Karpas-422 (cell line): ENCODE measurements at regions not wholly inside any gene's neighbourhood (a gene's known extent, or its start where the extent isn't known, plus 50 kb on each side); places are given as distances from the start of the nearest gene placed in this dataset.
"Not testable (repeated sequence)": the region's sequence is repeated elsewhere in the genome, so short reads cannot be mapped to it uniquely, and the experiment has no call there.

ENCODE experiments used
- DNase-seq: peaks from one replicate; pipeline ENCODE4 v3.0.0-alpha.2; 2015
- H2AFZ ChIP-seq: fragments of 200-600 bp; sonication (generic); 2 replicates; pipeline ENCODE4 v1.6.1; 2014; ENCODE audit warnings: antibody characterized with exemption, low read length, mixed read lengths
- H3K27ac ChIP-seq: fragments of 200-600 bp; sonication (generic); 2 replicates; pipeline ENCODE4 v1.5.1; 2014; ENCODE audit warnings: mild to moderate bottlenecking, low read length, moderate library complexity
- H3K27me3 ChIP-seq: fragments of 200-600 bp; sonication (generic); 2 replicates; pipeline ENCODE4 v1.6.1; 2014; ENCODE audit warnings: low read length, mixed read lengths
- H3K36me3 ChIP-seq: fragments of 200-600 bp; sonication (generic); 2 replicates; pipeline ENCODE4 v1.6.1; 2014; ENCODE audit warnings: low read length, mixed read lengths; ENCODE audit not compliant: insufficient read depth
- H3K4me1 ChIP-seq: fragments of 200-600 bp; sonication (generic); 2 replicates; pipeline ENCODE4 v1.6.1; 2014; ENCODE audit warnings: mild to moderate bottlenecking, low read length, mixed read lengths
- H3K4me2 ChIP-seq: fragments of 200-600 bp; sonication (generic); 2 replicates; pipeline ENCODE4 v1.6.1; 2014; ENCODE audit warnings: low read length, low read depth, mild to moderate bottlenecking; ENCODE audit not compliant: poor library complexity, severe bottlenecking
- H3K4me3 ChIP-seq: fragments of 200-600 bp; sonication (generic); 2 replicates; pipeline ENCODE4 v1.5.1; 2014; ENCODE audit warnings: mild to moderate bottlenecking, antibody characterized with exemption, low read length, mixed read lengths
- H3K79me2 ChIP-seq: fragments of 200-600 bp; sonication (generic); 2 replicates; pipeline ENCODE4 v1.6.1; 2014; ENCODE audit warnings: mild to moderate bottlenecking, low read length, mixed read lengths
- H3K9ac ChIP-seq: fragments of 200-600 bp; sonication (generic); 2 replicates; pipeline ENCODE4 v1.6.0; 2014; ENCODE audit warnings: low read length
- H3K9me2 ChIP-seq: fragments of 200-600 bp; sonication (generic), shearing (Covaris generic); replicated peaks from 2 replicates; pipeline ENCODE4 v1.6.0; 2014; ENCODE audit warnings: mild to moderate bottlenecking, low read length, moderate library complexity; ENCODE audit not compliant: insufficient read depth
- H3K9me3 ChIP-seq: fragments of 300-700, 200-600 bp; sonication (generic); 2 replicates; pipeline ENCODE4 v1.6.1; 2014; ENCODE audit warnings: low read length, mixed read lengths
- H4K20me1 ChIP-seq: fragments of 200-600 bp; sonication (generic); 2 replicates; pipeline ENCODE4 v1.6.1; 2014; ENCODE audit warnings: mild to moderate bottlenecking, antibody characterized with exemption, low read length, low read depth; ENCODE audit not compliant: insufficient read depth

- H3K4me2 ChIP-seq, H3K36me3 ChIP-seq, H3K9me2 ChIP-seq, H4K20me1 ChIP-seq, H3K79me2 ChIP-seq, H3K4me1 ChIP-seq, H3K27ac ChIP-seq, H3K4me3 ChIP-seq, H3K9me3 ChIP-seq, DNase-seq, H3K9ac ChIP-seq, H2AFZ ChIP-seq, H3K27me3 ChIP-seq: not testable (repeated sequence)
Measured at GRCh38 chr5:91448079-91448478, 65.0 kb upstream of the ARRDC3 start.

- not testable (repeated sequence) for H3K4me3 ChIP-seq, H3K27ac ChIP-seq, H3K36me3 ChIP-seq, H3K9me2 ChIP-seq, H4K20me1 ChIP-seq, H2AFZ ChIP-seq, H3K79me2 ChIP-seq, DNase-seq, H3K27me3 ChIP-seq, H3K9me3 ChIP-seq, H3K9ac ChIP-seq, H3K4me1 ChIP-seq, H3K4me2 ChIP-seq
Measured at GRCh38 chr5:91446880-91447279, 63.8 kb upstream of the ARRDC3 start.

GRCh38 chr5:91443761-91444467, 60.8 kb upstream of the ARRDC3 start:
- no peak overlapping the region for H3K9ac ChIP-seq
- H3K4me1 ChIP-seq, result peaks cover 3% of the 10 kb centered on the region
- H3K36me3 ChIP-seq, result no peaks in the 10 kb centered on the region
- H3K9me2 ChIP-seq, result no peaks in the 10 kb centered on the region
- no peaks in the 10 kb centered on the region for H3K9me3 ChIP-seq
- no peak overlapping the region for H2AFZ ChIP-seq
- no peak overlapping the region for H3K4me2 ChIP-seq
- no peak for DNase-seq
- no peaks in the 10 kb centered on the region for H3K27me3 ChIP-seq
- no peaks in the 10 kb centered on the region for H3K79me2 ChIP-seq
- no peak overlapping the region for H3K4me3 ChIP-seq
- H3K27ac ChIP-seq, result no peak overlapping the region
- H4K20me1 ChIP-seq, result no peaks in the 10 kb centered on the region

GRCh38 chr5:91443023-91443422, 59.9 kb upstream of the ARRDC3 start:
- H3K79me2 ChIP-seq, result no peaks in the 10 kb centered on the region
- no peak overlapping the region for H3K9ac ChIP-seq
- H3K4me1 ChIP-seq, result peaks cover 3% of the 10 kb centered on the region
- DNase-seq, result no peak
- no peak overlapping the region for H2AFZ ChIP-seq
- no peaks in the 10 kb centered on the region for H3K27me3 ChIP-seq
- no peaks in the 10 kb centered on the region for H3K9me3 ChIP-seq
- H3K9me2 ChIP-seq, result no peaks in the 10 kb centered on the region
- H3K4me2 ChIP-seq, result no peak overlapping the region
- H3K27ac ChIP-seq, result no peak overlapping the region
- no peak overlapping the region for H3K4me3 ChIP-seq
- no peaks in the 10 kb centered on the region for H3K36me3 ChIP-seq
- H4K20me1 ChIP-seq, result no peaks in the 10 kb centered on the region

GRCh38 chr5:91441082-91441481, 58.0 kb upstream of the ARRDC3 start:
- H3K36me3 ChIP-seq, result no peaks in the 10 kb centered on the region
- H3K27ac ChIP-seq, result no peak overlapping the region
- no peaks in the 10 kb centered on the region for H4K20me1 ChIP-seq
- H3K4me2 ChIP-seq, result no peak overlapping the region
- no peak overlapping the region for H3K9ac ChIP-seq
- H3K4me3 ChIP-seq, result no peak overlapping the region
- DNase-seq, result no peak
- H3K9me3 ChIP-seq, result no peaks in the 10 kb centered on the region
- peaks cover 3% of the 10 kb centered on the region for H3K4me1 ChIP-seq
- no peaks in the 10 kb centered on the region for H3K79me2 ChIP-seq
- H2AFZ ChIP-seq, result no peak overlapping the region
- H3K9me2 ChIP-seq, result no peaks in the 10 kb centered on the region
- H3K27me3 ChIP-seq, result no peaks in the 10 kb centered on the region

GRCh38 chr5:91438871-91439270, 55.8 kb upstream of the ARRDC3 start:
- no peaks in the 10 kb centered on the region for H3K36me3 ChIP-seq
- H3K9me2 ChIP-seq, result no peaks in the 10 kb centered on the region

GRCh38 chr5:91436241-91436640, 53.1 kb upstream of the ARRDC3 start:
- no peak overlapping the region for H3K4me2 ChIP-seq
- no peaks in the 10 kb centered on the region for H4K20me1 ChIP-seq
- H2AFZ ChIP-seq, result no peak overlapping the region
- no peaks in the 10 kb centered on the region for H3K4me1 ChIP-seq
- H3K27me3 ChIP-seq, result no peaks in the 10 kb centered on the region
- H3K27ac ChIP-seq, result no peak overlapping the region
- no peak overlapping the region for H3K9ac ChIP-seq
- no peaks in the 10 kb centered on the region for H3K79me2 ChIP-seq
- no peak for DNase-seq
- no peak overlapping the region for H3K4me3 ChIP-seq
- H3K36me3 ChIP-seq, result no peaks in the 10 kb centered on the region
- no peaks in the 10 kb centered on the region for H3K9me2 ChIP-seq
- no peaks in the 10 kb centered on the region for H3K9me3 ChIP-seq

More at GRCh38 chr5:91438871-91439270, 55.8 kb upstream of the ARRDC3 start:
- Histone ChIP-seq H3K79me2 (no peaks in the 10 kb centered on the region), H3K9ac (no peak overlapping the region), H3K9me3 (no peaks in the 10 kb centered on the region), H2AFZ (no peak overlapping the region), H3K4me3 (no peak overlapping the region), H3K27me3 (no peaks in the 10 kb centered on the region), H3K4me1 (peaks cover under 1% of the 10 kb centered on the region), H3K27ac (no peak overlapping the region), H3K4me2 (no peak overlapping the region), H4K20me1 (no peaks in the 10 kb centered on the region)
- DNase-seq, result no peak

- no peaks in the 10 kb centered on the region for H3K27me3 ChIP-seq
- no peak overlapping the region for H3K4me2 ChIP-seq
- no peaks in the 10 kb centered on the region for H3K4me1 ChIP-seq
- H3K4me3 ChIP-seq, result no peak overlapping the region
- no peaks in the 10 kb centered on the region for H3K9me3 ChIP-seq
- no peaks in the 10 kb centered on the region for H3K79me2 ChIP-seq
- no peak overlapping the region for H3K27ac ChIP-seq
- H4K20me1 ChIP-seq, result no peaks in the 10 kb centered on the region
- DNase-seq, result no peak
- no peak overlapping the region for H3K9ac ChIP-seq
- no peak overlapping the region for H2AFZ ChIP-seq
- no peaks in the 10 kb centered on the region for H3K9me2 ChIP-seq
- H3K36me3 ChIP-seq, result no peaks in the 10 kb centered on the region
Measured at GRCh38 chr5:91434348-91434747, 51.2 kb upstream of the ARRDC3 start.
